ENCODE measurements at regions not wholly inside any gene's neighbourhood (a gene's known extent, or its start where the extent isn't known, plus 50 kb on each side); places are given as distances from the start of the nearest gene placed in this dataset.

DNA sequence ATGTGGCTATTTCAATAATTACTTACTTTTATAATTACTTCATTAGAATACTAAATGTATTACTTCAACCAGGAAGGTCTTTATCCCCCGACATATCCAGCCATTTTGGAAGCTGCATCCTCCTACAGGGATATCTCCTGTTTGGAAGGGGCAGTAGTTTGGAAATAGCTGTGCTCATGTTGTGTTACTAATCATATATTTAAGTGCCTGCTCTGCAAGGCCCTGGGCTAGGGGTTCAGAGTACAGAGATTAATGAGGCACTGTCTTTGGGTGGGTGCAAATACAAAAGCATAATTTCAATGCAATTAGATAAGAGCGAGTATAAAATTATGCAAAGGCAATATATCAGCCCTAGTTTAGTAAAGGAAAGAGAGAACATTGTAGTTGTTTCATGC lies 146.3 kb upstream of the RARB start:
- H3K27me3 ChIP-seq (ENCODE audit: insufficient read depth, poor library complexity, severe bottlenecking): no peaks in the 10 kb centered on the region
- H3K4me3 ChIP-seq (replicated peaks; ENCODE audit: insufficient read depth, low read length): no peak overlapping the region
- no peak for DNase-seq (ENCODE audit: low read depth in 1 of 2, low spot score in 1 of 2)
- TF ChIP-seq, protein P1, sequence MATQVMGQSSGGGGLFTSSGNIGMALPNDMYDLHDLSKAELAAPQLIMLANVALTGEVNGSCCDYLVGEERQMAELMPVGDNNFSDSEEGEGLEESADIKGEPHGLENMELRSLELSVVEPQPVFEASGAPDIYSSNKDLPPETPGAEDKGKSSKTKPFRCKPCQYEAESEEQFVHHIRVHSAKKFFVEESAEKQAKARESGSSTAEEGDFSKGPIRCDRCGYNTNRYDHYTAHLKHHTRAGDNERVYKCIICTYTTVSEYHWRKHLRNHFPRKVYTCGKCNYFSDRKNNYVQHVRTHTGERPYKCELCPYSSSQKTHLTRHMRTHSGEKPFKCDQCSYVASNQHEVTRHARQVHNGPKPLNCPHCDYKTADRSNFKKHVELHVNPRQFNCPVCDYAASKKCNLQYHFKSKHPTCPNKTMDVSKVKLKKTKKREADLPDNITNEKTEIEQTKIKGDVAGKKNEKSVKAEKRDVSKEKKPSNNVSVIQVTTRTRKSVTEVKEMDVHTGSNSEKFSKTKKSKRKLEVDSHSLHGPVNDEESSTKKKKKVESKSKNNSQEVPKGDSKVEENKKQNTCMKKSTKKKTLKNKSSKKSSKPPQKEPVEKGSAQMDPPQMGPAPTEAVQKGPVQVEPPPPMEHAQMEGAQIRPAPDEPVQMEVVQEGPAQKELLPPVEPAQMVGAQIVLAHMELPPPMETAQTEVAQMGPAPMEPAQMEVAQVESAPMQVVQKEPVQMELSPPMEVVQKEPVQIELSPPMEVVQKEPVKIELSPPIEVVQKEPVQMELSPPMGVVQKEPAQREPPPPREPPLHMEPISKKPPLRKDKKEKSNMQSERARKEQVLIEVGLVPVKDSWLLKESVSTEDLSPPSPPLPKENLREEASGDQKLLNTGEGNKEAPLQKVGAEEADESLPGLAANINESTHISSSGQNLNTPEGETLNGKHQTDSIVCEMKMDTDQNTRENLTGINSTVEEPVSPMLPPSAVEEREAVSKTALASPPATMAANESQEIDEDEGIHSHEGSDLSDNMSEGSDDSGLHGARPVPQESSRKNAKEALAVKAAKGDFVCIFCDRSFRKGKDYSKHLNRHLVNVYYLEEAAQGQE (IDR thresholded peaks at IDR 0.05; ENCODE audit: insufficient replicate concordance, low read depth): no peak
- TF ChIP-seq CTCF (IDR thresholded peaks at IDR 0.05; ENCODE audit: insufficient read depth, low read length) (no peak), POLR2AphosphoS5 (IDR thresholded peaks at IDR 0.05; ENCODE audit: low read depth) (no peak), GABPA (IDR thresholded peaks at IDR 0.05; ENCODE audit: low read depth) (no peak), SPI1 (IDR thresholded peaks at IDR 0.05; ENCODE audit: borderline replicate concordance, low read depth) (no peak)
- no peak overlapping the region for H3K27ac ChIP-seq (replicated peaks)

- no peak overlapping the region for H3K4me3 ChIP-seq (replicated peaks; ENCODE audit: insufficient read depth, low read length)
- TF ChIP-seq GABPA (IDR thresholded peaks at IDR 0.05; ENCODE audit: low read depth): no peak
- no peak for TF ChIP-seq POLR2AphosphoS5 (IDR thresholded peaks at IDR 0.05; ENCODE audit: low read depth)
- TF ChIP-seq, protein P1 (IDR thresholded peaks at IDR 0.05; ENCODE audit: insufficient replicate concordance, low read depth): no peak
- DNase-seq (ENCODE audit: low read depth in 1 of 2, low spot score in 1 of 2): no peak
- H3K27me3 ChIP-seq (ENCODE audit: insufficient read depth, poor library complexity, severe bottlenecking): no peaks in the 10 kb centered on the region
- no peak overlapping the region for H3K27ac ChIP-seq (replicated peaks)
These were observed 144.4 kb upstream of the RARB start for GRCh38 chr3:25283613-25284012.

DNA sequence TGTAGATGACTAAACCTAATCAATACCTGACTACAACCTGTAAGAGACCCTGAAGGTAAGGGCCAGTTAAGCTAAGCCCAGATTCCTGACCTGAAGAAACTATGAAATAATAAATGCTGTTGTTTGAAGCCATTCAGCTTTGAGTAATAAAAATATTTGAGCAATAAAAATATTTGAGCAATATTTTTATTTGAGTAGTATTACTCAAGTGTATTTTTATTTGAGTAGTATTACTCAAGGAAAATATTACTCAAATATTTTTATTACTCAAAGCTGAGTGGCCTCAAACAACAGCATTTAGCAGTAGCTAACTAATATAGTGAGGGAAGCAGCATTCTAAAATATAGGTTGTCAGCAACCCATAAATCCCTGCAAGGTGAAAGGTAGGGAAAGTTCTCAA lies 143.8 kb upstream of the RARB start:
- no peaks in the 10 kb centered on the region for H3K27me3 ChIP-seq (ENCODE audit: insufficient read depth, poor library complexity, severe bottlenecking)
- TF ChIP-seq, protein P1 (IDR thresholded peaks at IDR 0.05; ENCODE audit: insufficient replicate concordance, low read depth): no peak
- TF ChIP-seq SPI1 (IDR thresholded peaks at IDR 0.05; ENCODE audit: borderline replicate concordance, low read depth): no peak
- TF ChIP-seq CTCF (IDR thresholded peaks at IDR 0.05; ENCODE audit: insufficient read depth, low read length): no peak
- TF ChIP-seq POLR2AphosphoS5 (IDR thresholded peaks at IDR 0.05; ENCODE audit: low read depth): no peak
- TF ChIP-seq GABPA (IDR thresholded peaks at IDR 0.05; ENCODE audit: low read depth): no peak
- no peak for DNase-seq (ENCODE audit: low read depth in 1 of 2, low spot score in 1 of 2)
- no peak overlapping the region for H3K27ac ChIP-seq (replicated peaks)
- no peak overlapping the region for H3K4me3 ChIP-seq (replicated peaks; ENCODE audit: insufficient read depth, low read length)
